ENCODE measurements at regions not wholly inside any gene's neighbourhood (a gene's known extent, or its start where the extent isn't known, plus 50 kb on each side); places are given as distances from the start of the nearest gene placed in this dataset.

DNA sequence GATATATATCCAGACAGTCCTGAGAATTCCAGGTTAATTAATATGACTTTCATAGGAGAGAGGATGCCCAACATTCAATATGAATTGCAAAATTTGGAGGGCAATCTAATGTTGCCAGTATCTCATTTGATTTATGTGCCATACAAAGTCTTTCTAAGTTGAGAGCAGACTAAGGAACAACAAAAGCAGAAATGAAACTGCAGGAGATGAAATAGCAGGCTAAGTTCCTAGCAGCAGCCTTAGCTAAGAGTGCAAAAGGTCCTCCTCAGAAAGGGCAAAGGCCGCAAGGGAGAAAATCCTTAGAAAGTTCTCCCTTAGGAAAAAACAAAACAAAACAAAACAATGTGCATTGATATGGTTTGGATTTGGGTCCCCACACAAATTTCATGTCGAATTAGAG lies 602.9 kb upstream of the HTR2C start:
- TF ChIP-seq POLR2AphosphoS5 (IDR thresholded peaks at IDR 0.05): no peak
- TF ChIP-seq, protein P1, sequence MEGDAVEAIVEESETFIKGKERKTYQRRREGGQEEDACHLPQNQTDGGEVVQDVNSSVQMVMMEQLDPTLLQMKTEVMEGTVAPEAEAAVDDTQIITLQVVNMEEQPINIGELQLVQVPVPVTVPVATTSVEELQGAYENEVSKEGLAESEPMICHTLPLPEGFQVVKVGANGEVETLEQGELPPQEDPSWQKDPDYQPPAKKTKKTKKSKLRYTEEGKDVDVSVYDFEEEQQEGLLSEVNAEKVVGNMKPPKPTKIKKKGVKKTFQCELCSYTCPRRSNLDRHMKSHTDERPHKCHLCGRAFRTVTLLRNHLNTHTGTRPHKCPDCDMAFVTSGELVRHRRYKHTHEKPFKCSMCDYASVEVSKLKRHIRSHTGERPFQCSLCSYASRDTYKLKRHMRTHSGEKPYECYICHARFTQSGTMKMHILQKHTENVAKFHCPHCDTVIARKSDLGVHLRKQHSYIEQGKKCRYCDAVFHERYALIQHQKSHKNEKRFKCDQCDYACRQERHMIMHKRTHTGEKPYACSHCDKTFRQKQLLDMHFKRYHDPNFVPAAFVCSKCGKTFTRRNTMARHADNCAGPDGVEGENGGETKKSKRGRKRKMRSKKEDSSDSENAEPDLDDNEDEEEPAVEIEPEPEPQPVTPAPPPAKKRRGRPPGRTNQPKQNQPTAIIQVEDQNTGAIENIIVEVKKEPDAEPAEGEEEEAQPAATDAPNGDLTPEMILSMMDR (IDR thresholded peaks at IDR 0.05): no peak
- TF ChIP-seq POLR2A (IDR thresholded peaks at IDR 0.05): no peak

Measured in prostate gland (tissue), 2 donors.